Upper lobe of right lung (tissue), 1 donor: ENCODE measurements at regions not wholly inside any gene's neighbourhood (a gene's known extent, or its start where the extent isn't known, plus 50 kb on each side); places are given as distances from the start of the nearest gene placed in this dataset.
A peak's percentile ranks its signal among the peaks of the same experiment; 100 is the strongest.
"Not testable (repeated sequence)": the region's sequence is repeated elsewhere in the genome, so short reads cannot be mapped to it uniquely, and the experiment has no call there.

Experiments used
- ATAC-seq: fragments of 200-7000 bp; cut with Tn5 transposase; one replicate; pipeline ENCODE4 v1.9.1; 2020; ENCODE audit warnings: mild to moderate bottlenecking, moderate library complexity
- DNase-seq: peaks from one replicate; pipeline ENCODE4 v3.0.0-alpha.2; 2020
- H3K27ac ChIP-seq: fragments of 200-600 bp; one replicate; pipeline ENCODE4 v1.8.0; 2022
- H3K27me3 ChIP-seq: fragments of 200-600 bp; one replicate; pipeline ENCODE4 v1.8.0; 2022; ENCODE audit warnings: mild to moderate bottlenecking
- H3K36me3 ChIP-seq: fragments of 200-600 bp; one replicate; pipeline ENCODE4 v1.8.0; 2022
- H3K4me1 ChIP-seq: fragments of 200-600 bp; one replicate; pipeline ENCODE4 v1.8.0; 2022
- H3K4me3 ChIP-seq: fragments of 200-600 bp; one replicate; pipeline ENCODE4 v1.8.0; 2022; ENCODE audit warnings: mild to moderate bottlenecking
- H3K9me3 ChIP-seq: fragments of 200-600 bp; one replicate; pipeline ENCODE4 v1.8.0; 2022
- intact Hi-C: fragments of 100-400 bp; cut with DNase I; formaldehyde crosslinking; loops from one replicate; pipeline ENCODE4 v1.11.0; 2022
- TF ChIP-seq, protein P1 (sequence below): fragments of 200-600 bp; IDR thresholded peaks from one replicate; pipeline ENCODE4 v1.8.0; 2022; ENCODE audit warnings: antibody characterized with exemption
- donor health status: DM: no; HTN: yes; CAD: no; lungs with severe emphysema.

DNA sequence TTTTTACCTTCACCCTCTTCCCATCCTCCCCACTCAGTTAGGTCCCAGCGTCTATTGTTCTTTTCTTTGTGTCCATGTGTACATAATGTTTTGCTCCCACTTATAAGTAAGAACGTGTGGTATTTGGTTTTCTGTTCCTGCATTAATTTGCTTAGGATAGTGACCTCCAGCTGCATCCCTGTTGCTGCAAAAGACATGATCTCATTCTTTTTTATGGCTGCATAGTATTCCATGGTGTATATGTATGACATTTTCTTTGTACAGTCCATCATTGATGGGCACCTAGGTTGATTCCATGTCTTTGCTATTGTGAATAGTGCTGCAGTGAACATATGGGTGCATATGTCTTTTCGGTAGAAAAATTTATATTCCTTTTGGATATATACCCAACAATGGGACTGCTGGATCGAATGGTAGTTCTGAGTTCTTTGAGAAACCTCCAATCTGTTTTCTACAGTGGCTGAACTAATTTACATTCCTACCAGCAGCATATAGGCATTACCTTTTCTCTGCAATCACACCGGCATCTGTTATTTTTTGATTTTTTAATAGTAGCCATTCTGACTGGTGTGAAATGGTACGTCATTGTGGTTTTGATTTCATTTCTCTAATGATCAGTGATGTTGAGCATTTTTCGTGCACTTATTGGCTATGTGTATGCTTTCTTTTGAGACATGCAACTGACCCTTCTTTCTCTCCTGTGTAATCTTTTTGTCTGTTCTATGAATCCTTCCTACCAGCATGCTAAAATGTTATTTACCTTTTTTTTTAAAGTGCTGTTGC lies 279.7 kb upstream of the AMIGO2 start:
- intact Hi-C loops = no loop called here
- DNase-seq = no peak
- no peaks in the 10 kb centered on the region for H3K27me3 ChIP-seq
- no peak overlapping the region for H3K4me3 ChIP-seq
- H3K27ac ChIP-seq = peak overlapping the region; percentile 81
- H3K9me3 ChIP-seq = no peaks in the 10 kb centered on the region
- H3K36me3 ChIP-seq = no peaks in the 10 kb centered on the region
- ATAC-seq = no peak
- H3K4me1 ChIP-seq = peaks cover 18% of the 10 kb centered on the region
- TF ChIP-seq, protein P1, sequence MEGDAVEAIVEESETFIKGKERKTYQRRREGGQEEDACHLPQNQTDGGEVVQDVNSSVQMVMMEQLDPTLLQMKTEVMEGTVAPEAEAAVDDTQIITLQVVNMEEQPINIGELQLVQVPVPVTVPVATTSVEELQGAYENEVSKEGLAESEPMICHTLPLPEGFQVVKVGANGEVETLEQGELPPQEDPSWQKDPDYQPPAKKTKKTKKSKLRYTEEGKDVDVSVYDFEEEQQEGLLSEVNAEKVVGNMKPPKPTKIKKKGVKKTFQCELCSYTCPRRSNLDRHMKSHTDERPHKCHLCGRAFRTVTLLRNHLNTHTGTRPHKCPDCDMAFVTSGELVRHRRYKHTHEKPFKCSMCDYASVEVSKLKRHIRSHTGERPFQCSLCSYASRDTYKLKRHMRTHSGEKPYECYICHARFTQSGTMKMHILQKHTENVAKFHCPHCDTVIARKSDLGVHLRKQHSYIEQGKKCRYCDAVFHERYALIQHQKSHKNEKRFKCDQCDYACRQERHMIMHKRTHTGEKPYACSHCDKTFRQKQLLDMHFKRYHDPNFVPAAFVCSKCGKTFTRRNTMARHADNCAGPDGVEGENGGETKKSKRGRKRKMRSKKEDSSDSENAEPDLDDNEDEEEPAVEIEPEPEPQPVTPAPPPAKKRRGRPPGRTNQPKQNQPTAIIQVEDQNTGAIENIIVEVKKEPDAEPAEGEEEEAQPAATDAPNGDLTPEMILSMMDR = no peak

DNA sequence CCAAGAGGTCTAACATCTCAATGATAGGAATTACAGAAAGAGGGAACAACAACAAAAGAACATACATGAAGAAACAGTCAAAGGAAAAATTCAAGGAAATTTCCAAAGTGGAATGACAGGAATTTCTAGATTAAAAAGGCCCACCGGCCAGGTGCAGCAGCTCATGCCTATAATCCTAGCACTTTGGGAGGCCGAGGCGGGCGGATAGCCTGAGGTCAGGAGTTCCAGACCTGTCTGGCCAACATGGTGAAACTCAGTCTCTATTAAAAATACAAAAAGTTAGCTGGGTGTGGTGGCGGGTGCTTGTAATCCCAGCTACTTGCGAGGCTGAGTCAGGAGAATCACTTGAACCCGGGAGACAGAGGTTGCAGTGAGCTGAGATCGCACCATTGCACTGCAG lies 277.2 kb upstream of the AMIGO2 start:
- not testable (repeated sequence) for ATAC-seq

DNA sequence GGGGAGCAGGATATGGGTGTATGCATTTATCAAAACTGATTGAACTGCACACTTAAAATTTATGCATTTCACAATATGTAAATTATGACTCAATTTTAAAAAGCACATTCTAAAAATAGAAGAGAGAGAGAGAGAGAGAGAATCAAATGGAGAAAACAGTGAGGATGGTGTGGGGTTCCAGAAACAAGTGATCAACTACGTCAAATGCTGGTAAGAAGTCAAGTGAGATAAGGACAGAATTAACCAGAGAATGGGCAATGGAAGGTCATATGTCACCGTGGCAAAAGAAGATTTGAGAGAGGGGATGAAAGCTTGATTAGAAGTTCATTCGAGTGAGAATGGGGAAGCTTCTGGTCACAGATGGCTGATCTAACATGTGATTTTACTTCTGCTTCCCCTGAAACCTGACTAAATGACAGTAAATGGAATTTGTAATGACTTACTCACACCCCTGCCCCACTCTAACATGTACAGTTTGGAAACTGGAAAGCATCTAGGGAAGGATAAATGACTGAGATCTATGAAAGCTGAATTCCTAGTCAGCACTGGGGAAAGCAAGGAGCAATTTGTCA lies 276.5 kb upstream of the AMIGO2 start:
- Histone ChIP-seq H3K9me3 (no peaks in the 10 kb centered on the region), H3K4me3 (no peak overlapping the region), H3K27ac (no peak overlapping the region), H3K27me3 (no peaks in the 10 kb centered on the region), H3K36me3 (no peaks in the 10 kb centered on the region), H3K4me1 (peaks cover 12% of the 10 kb centered on the region)
- ATAC-seq = peak; percentile 84
- TF ChIP-seq, protein P1 = no peak
- intact Hi-C loops = no loop called here
- DNase-seq = no peak

More for the DNA sequence above, 277.2 kb upstream of the AMIGO2 start:
- H3K36me3 ChIP-seq, H3K27me3 ChIP-seq, DNase-seq, H3K4me3 ChIP-seq, intact Hi-C loops, H3K27ac ChIP-seq, H3K9me3 ChIP-seq: not testable (repeated sequence)
- H3K4me1 ChIP-seq = peaks cover 18% of the 10 kb centered on the region

DNA sequence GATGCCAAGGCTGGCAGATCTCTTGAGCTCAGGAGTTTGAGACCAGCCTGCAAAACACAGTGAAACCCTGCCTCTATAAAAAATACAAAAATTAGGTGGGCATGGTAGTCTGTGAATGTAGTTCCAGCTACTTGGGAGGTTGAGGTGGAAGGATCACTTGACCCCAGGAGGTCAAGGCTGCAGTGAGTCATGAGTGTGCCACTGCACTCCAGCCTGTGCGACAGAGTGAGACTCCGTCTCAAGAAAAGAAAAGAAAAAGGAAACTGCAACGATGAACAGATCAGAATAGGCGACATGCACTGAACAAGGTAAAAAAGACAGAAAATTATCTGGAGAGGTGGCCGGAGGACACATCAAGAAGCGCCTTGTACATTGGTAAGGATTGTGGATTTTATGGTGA lies 273.7 kb upstream of the AMIGO2 start:
- Histone ChIP-seq H3K36me3 (no peaks in the 10 kb centered on the region), H3K9me3 (no peaks in the 10 kb centered on the region), H3K4me1 (no peaks in the 10 kb centered on the region), H3K4me3 (no peak overlapping the region), H3K27ac (no peak overlapping the region), H3K27me3 (no peaks in the 10 kb centered on the region)
- intact Hi-C loops = no loop called here
- TF ChIP-seq, protein P1 = no peak
- ATAC-seq = no peak
- no peak for DNase-seq

DNA sequence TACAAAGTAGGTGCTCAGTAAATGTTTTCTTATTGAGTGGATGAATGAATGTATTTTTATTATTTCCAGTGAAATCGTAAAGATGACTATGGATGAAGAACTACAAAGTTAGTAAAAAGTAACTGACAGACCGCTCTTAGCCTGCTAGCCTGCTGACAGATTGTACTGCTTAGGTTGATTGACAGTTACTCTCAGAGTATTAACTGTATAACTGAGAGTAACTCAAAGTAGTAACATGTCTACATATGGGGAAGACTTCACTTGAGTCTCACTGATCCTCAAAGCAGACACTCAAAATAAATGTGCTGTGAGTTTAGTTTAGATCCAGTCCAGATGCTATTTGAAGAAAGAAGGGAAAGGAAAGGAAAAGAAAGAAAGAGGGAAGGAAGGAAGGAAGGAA lies 272.3 kb upstream of the AMIGO2 start:
- TF ChIP-seq, protein P1 = no peak
- ATAC-seq (no peak), DNase-seq (no peak)
- Histone ChIP-seq H3K27ac (no peak overlapping the region), H3K9me3 (no peaks in the 10 kb centered on the region), H3K27me3 (no peaks in the 10 kb centered on the region), H3K4me1 (no peaks in the 10 kb centered on the region), H3K36me3 (no peaks in the 10 kb centered on the region), H3K4me3 (no peak overlapping the region)
- intact Hi-C loops = no loop called here

DNA sequence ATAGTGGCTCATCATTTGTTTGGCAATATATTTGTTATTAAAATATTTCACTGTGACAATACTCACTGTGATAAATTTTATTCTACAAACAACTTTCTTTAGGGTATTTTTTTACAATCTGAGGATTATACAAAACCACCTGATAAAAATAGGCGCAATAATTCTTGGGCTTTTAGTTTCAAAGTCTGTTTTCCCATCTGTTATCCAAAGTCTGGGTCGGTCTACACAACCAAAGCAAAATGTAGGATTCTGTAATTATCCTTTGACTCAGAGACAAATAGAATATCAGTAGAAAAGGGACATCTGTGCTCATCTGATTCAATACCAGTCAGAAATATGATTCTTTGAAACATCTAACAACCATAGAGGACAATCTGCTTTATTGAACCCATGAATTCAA lies 271.8 kb upstream of the AMIGO2 start:
- Histone ChIP-seq H3K9me3 (no peaks in the 10 kb centered on the region), H3K27me3 (no peaks in the 10 kb centered on the region), H3K27ac (no peak overlapping the region), H3K36me3 (no peaks in the 10 kb centered on the region), H3K4me1 (no peaks in the 10 kb centered on the region), H3K4me3 (no peak overlapping the region)
- intact Hi-C loops = no loop called here
- TF ChIP-seq, protein P1 = no peak
- DNase-seq (no peak), ATAC-seq (no peak)
